ENCODE measurements at regions not wholly inside any gene's neighbourhood (a gene's known extent, or its start where the extent isn't known, plus 50 kb on each side); places are given as distances from the start of the nearest gene placed in this dataset.

GRCh38 chr15:96565266-96565665 is 234.8 kb downstream of the NR2F2 start:
- TF ChIP-seq POLR2A (IDR thresholded peaks at IDR 0.05) (no peak), CTCF (IDR thresholded peaks at IDR 0.05) (no peak)

All from thyroid gland (tissue), 4 donors.